ENCODE measurements at regions not wholly inside any gene's neighbourhood (a gene's known extent, or its start where the extent isn't known, plus 50 kb on each side); places are given as distances from the start of the nearest gene placed in this dataset.
A peak's percentile ranks its signal among the peaks of the same experiment; 100 is the strongest.
"Not testable (repeated sequence)": the region's sequence is repeated elsewhere in the genome, so short reads cannot be mapped to it uniquely, and the experiment has no call there.

DNA sequence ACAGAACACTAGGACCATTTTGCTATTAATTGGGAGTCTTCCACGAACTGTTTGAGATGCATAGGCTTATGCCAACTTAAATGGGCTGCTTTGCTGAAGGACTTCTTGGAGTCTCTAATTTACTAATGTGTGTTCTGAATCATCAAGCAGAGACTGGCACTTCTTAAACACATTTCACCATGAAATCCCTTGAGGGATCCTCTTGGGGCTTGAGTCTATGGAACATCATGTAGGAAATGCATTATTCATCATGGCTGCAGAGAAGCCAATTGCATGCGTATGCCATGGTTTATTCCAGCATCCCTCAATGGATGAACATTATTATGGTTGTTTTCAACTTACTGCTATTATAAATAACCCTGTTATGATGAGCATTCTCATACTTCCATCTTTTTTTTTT, 73.4 kb downstream of the FGD2 start:
- DNase-seq = no peak

DNA sequence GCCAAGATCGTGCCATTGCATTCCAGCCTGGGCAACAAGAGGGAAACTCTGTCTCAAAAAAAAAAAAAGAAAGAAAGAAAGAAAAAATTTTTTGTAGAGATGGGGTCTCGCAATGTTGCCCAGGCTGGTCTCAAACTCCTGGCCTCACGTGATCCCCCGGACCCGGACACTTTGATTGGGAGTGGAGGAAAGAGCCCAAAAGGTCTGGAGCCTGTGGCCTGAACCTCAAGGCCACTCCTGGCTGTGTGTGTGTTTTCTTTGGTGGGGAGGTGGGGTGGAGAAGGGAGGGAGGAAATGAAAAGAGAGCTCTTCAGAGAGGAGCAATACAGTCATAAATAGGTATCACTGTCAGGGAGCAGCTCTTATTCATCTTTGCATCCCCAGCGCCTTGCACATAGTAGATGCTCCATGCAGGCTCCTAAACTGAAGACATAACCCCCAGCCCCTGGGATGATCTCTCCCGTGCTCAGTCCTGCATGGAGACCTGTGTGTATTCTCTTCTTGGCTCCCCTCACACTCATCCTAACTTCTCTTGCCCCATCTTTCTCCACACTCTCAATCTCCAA, 75.7 kb downstream of the FGD2 start:
- no peak for DNase-seq

GRCh38 chr6:37082390-37083130, 77.1 kb downstream of the FGD2 start:
- DNase-seq = no peak

DNA sequence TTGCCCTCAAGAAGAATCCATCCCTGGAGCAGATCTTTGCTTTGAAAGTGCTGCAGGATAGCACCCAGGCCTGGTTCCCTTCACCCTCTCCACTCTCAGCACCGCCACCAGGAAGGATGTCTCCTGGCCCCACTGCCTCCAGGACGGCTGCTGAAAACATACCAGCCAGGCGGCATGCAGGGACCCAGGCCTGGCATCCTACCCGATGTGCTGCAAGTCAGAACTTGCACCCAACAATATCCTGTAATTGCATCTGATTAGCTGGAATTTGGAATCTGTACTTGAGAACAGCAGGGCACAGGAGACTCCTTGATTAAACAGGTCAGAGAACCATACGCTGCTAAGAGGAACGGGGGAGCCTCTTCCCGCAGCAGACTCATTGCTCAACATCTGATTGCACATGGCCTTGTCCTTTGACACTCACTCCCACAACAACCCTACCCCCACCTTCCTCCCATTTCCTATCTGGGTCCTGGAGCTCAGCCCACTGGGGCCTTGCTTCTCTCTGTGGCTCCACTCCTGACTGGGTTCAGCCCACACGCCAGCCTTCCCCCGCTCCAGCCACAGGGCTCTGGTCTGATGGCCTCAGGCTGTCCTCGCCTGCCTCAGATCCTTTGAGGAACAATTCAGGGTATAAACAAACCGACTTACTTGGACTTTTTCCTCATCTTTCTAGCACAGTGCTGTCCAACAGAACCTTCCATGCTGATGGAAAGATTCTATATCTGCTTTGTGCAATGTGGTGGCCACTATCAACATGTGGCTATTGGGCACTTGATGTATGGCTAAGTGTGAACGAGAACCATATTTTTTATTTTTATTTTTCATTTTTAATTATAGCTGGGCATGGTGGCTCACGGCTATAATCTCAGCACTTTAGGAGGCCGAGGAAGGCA, 78.0 kb downstream of the FGD2 start:
- no peak for DNase-seq

GRCh38 chr6:37084665-37085064, 79.2 kb downstream of the FGD2 start:
- not testable (repeated sequence) for DNase-seq

DNA sequence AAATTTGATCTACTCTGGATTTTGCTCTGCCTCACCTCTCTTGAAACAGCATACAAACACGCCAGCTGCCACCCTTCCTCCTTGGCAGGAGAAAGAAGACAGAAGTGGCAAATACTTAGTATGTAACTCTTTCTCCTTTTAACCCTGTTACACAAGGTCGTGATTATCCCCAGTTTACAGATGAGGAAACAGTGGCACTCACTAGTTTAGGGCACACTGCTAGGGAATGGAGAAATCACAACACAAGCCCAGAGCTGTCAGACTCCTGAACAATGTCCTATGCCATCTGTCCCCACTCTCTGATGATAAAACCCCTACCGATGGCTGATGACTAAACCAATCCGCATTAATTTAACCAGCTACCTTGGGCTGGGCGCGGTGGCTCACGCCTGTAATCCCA, 79.7 kb downstream of the FGD2 start:
- DNase-seq = no peak

DNA sequence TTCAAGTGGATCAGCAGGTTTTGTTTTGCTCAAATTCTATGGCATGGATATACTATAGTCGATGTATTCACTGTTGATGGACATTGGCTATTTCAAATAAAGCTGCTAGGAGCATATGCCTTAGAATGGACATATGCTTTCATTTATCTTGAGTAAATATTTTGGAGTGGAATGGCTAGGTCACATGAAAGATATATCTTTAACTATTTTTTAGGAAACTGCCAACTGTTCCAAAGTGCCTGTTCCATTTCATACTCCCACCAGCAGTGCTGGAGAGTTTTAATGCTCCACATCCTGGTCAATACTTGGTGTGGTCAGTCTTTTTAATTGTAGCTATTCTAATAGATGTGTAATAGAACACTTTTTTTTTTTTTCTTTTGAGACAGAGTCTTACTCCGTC, 81.1 kb upstream of the PIM1 start:
- DNase-seq = no peak

DNA sequence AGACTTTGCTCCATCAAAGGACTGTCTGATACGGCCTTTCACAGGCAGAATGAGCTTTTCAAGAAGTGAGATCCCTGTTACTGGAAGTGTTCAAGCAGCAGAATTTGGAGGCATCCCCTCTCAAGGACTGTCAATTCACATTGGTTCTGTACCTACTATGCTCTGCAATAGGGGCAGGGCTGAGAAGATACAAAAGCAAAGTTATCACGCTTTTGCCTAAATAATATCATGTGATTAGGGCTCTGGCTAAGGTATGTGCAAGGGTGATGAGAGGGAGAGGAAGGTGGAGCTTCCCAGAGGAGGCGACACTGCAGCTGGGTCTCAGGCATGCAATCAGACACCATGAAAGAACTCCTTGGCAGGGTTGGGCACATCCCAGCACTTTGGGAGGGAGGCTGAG, 80.2 kb upstream of the PIM1 start:
- DNase-seq = no peak

DNA sequence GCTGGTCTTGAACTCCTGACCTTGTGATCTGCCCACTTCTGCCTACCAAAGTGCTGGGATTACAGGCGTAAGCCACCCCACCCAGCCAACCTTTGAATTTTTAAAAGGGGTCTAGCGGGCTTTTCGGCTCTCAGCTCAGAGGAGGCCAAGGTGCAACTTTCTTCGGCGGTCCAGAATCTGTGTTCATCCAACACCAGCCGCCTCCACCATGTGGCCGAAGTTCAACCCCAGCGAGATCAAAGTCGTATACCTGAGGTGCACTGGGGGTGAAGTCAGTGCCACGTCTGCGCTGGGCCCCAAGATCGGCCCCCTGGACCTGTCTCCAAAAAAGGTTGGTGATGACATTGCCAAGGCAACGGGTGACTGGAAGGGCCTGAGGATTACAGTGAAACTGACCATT, 78.8 kb upstream of the PIM1 start:
- DNase-seq = not testable (repeated sequence)

DNA sequence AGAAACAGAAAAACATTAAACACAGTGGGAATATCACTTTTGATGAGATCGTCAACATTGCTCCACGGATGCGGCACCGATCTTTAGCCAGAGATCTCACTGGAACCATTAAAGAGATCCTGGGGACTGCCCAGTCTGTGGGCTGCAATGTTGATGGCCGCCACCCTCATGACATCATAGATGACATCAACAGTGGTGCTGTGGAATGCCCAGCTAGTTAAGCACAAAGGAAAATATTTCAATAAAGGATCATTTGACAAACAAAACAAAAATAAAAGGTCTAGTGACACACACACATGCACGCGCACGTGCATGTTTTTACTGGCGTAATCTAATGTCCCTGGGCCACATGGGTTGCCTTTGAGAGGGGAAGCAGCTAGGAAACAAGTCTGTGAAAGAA, 78.4 kb upstream of the PIM1 start:
- DNase-seq = not testable (repeated sequence)

DNA sequence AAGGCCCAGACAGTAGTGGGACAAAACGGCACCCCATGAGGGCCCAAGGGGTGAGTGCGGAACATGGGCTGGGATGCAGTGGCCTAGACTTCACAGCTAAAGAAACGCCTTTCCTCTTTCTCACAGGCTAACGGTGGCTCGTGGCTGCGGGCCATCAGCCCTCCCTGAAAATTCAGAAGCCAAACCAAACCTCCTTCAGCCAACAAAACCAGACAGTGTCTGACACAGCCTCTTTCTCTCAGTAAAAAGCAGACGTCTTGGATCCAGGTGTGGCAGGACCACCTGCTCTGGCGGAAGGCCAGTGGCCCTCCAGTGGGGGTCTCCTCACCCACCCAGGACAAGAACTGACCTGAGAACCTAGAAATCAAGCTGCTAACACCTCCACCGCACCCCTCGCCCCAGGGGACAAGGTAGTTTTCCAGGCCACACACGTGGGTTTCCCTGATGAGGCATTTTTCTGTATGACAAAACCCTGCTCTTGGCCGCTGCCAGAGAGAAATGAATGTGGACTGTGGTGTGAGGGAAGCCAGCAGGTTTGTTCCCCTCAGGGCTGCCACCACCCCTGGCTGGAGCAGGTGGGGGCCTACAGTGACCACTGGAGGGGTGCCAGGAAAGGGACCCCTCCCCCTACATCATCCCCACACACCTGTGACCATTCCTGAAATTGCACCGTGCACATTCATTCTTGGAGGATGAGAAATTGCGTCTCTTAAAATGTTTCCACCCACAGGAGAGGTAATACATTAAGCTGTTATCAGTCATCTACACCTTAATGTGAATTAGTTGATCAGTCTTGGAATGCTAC, 76.8 kb upstream of the PIM1 start:
- no peak for DNase-seq

GRCh38 chr6:37093728-37094069, 76.3 kb upstream of the PIM1 start:
- DNase-seq = no peak

DNA sequence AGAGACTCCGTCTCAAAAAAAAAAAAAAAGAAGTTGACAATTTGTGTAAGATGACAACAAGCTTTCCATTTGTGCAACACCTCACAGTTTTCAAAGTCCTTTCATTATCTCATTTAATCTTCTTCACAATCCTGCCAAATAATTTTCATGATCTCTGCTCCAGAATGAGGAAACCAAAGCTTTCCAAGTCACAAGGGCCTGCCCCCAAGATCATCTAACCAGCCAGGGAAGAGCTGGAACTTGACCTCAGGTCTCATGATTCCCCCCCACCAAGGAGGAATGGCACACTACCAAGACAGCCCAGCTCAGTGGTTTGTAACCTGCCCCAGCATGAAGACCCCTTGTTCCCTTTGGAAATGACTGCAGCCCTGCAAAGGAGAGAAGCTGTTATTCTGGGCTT, 74.0 kb upstream of the PIM1 start:
- DNase-seq = no peak

- no peak for DNase-seq
Measured at GRCh38 chr6:37097335-37097734, 72.6 kb upstream of the PIM1 start.

- DNase-seq = no peak
Measured at GRCh38 chr6:37099442-37099841, 70.5 kb upstream of the PIM1 start.

DNA sequence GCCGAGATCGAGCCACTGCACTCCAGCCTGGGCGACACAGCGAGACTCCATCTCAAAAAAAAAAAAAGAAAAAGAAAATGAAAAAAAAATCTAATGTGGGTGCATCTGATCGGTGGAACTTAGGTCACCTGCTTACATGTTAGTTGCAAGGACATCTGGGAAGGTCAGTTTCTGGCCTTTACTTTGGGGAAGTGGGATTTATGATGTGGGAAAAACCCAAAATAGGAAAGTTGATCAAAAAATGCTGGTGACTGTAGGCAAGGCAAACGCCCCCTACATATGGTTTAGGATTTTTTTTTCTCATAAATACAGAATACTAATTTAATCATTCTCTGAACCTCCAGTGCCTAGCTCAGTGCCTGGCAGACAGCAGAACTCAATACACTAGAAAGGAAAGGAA, 69.2 kb upstream of the PIM1 start:
- no peak for DNase-seq

GRCh38 chr6:37101991-37102298, 68.0 kb upstream of the PIM1 start:
- DNase-seq = no peak

DNA sequence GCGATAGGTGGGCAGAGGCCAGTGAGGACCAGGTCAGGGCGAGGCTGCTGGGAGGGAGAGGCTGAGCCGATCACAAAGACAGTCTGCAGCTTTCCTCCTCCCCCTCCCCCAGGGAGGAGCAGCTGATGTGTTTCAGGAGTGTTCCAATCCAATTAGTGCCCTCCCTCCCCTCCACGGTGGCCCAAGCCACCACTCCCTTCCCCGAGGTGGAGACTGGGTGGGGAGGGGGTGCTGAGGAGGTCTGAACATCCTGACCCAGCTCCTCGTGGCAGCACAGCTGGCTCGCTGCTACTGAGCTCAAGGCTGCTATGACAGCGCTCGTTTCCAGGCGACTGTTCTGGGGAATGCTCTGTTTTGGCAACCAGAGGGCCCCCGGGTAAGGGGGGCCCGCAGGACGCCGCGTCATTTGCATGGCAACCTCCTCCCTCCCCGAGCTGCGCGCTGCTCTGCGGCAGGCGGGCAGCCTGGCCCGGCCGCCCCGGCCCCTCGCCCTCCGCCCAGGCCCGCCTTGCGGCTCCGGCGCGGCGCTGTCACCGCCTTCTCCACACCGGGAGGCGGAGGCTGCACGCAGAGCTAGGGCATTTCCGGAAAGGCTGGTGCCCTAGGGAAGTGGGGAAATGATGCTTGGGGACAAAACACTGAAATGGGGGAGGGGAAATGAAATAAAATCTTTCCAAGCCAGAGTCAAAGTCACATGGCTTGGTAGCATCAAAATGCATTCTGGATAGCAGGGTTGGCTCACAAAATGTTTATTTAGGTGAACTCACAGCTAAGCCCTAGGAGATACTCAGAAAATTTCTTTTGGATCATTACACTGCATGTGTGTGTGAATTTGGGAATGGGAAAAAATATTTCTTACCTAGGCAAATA, 67.4 kb upstream of the PIM1 start:
- DNase-seq = peak; percentile 71

- DNase-seq = no peak
Measured at GRCh38 chr6:37103169-37104039, 66.5 kb upstream of the PIM1 start.

DNA sequence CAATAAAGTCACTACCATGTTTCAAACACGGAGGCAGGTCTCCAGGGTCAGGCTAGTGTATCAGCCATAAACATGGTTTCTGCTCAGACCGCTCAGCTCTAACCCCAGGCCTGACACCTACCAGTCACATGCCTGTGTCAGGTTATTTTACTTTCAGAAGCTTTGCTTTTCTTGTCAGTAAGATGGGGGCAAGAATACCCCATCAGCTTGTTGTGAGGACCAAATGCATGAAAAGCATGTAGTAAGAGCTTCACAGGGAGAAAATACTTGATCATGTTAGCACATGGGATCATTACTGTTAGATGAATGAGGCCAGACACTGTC, 65.2 kb upstream of the PIM1 start:
- DNase-seq = no peak

All from effector CD4-positive, alpha-beta T cell (primary cell).